Gastroesophageal sphincter (tissue), 3 donors: ENCODE measurements at regions not wholly inside any gene's neighbourhood (a gene's known extent, or its start where the extent isn't known, plus 50 kb on each side); places are given as distances from the start of the nearest gene placed in this dataset.

Experiments used
- CTCF ChIP-seq, 4 experiments: fragments of 200-600 bp in 2 of 4; fragments of 450-650 bp in 2 of 4; sonication (generic) in 1 of 4; IDR thresholded peaks; one replicate each; pipeline ENCODE4 v1.5.1; 2017 to 2019; ENCODE audit warnings: antibody characterized with exemption in 4 of 4, mild to moderate bottlenecking in 2 of 4, moderate library complexity in 2 of 4
- EP300 ChIP-seq: sonication (generic); formaldehyde crosslinking; IDR thresholded peaks from one replicate; pipeline ENCODE4 v1.6.1; 2017; ENCODE audit warnings: antibody characterized with exemption, mild to moderate bottlenecking
- POLR2A ChIP-seq, 2 donors: fragments of 450-650 bp; IDR thresholded peaks; one replicate each; pipeline ENCODE4 v1.6.1; 2017; ENCODE audit warnings: antibody characterized with exemption in 2 of 2, mild to moderate bottlenecking in 2 of 2, moderate library complexity in 1 of 2
- POLR2AphosphoS5 ChIP-seq: sonication (generic); formaldehyde crosslinking; IDR thresholded peaks from one replicate; pipeline ENCODE4 v1.6.1; 2017; ENCODE audit warnings: antibody characterized with exemption

DNA sequence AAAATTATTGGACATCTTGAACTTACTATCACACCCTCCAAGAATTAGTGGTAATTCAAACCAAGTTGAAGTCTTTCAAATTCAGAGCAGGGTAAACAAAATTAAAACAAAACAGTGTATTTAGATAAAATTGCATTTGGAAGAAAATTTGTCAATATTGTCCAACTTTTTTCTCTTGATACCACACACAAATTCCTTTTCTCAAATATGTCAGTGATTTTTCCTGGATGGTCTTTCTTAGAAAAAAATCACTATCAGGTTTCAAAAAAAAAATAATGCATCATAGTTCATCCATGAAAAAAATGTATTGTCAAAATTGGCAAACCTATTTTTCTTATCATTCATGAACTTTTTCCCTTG, 667.1 kb downstream of the TENT5A start:
- TF ChIP-seq CTCF (IDR thresholded peaks at IDR 0.05), result no peak
- no peak for TF ChIP-seq POLR2A (IDR thresholded peaks at IDR 0.05)
- no peak for TF ChIP-seq POLR2AphosphoS5
- TF ChIP-seq EP300, result no peak
